ENCODE measurements at regions not wholly inside any gene's neighbourhood (a gene's known extent, or its start where the extent isn't known, plus 50 kb on each side); places are given as distances from the start of the nearest gene placed in this dataset.
"Not testable (repeated sequence)": the region's sequence is repeated elsewhere in the genome, so short reads cannot be mapped to it uniquely, and the experiment has no call there.

- H3K4me1 ChIP-seq (ENCODE audit: control insufficient read depth in 5 of 5, insufficient read depth in 5 of 5, low read length in 5 of 5); H3K9ac ChIP-seq (ENCODE audit: insufficient read depth in 1 of 2, low read length in 2 of 2); ATAC-seq (ENCODE audit: insufficient read depth, low FRiP score); H3K27ac ChIP-seq (ENCODE audit: low read depth in 1 of 2, low read length in 1 of 2); H3K27me3 ChIP-seq (ENCODE audit: control insufficient read depth in 3 of 3, insufficient read depth in 3 of 3, low read length in 2 of 3); H3K4me3 ChIP-seq; DNase-seq; H3K9me3 ChIP-seq (ENCODE audit: control insufficient read depth in 4 of 4, insufficient read depth in 3 of 4, low read length in 3 of 4); H3K36me3 ChIP-seq (ENCODE audit: control insufficient read depth in 4 of 4, insufficient read depth in 4 of 4, low read length in 4 of 4): not testable (repeated sequence)
- WGBS, 2 donors, result 77 to 87% methylated on average over 3 of the region's 3 CpGs
These were observed 676.4 kb upstream of the ZNF337 start for GRCh38 chr20:26373066-26373465.

- Histone ChIP-seq H3K36me3 (ENCODE audit: control insufficient read depth in 4 of 4, insufficient read depth in 4 of 4, low read length in 4 of 4) (no peaks in the 10 kb centered on the region), H3K9ac (ENCODE audit: insufficient read depth in 1 of 2, low read length in 2 of 2) (no peak overlapping the region), H3K4me3 (no peak overlapping the region), H3K27me3 (ENCODE audit: control insufficient read depth in 3 of 3, insufficient read depth in 3 of 3, low read length in 2 of 3) (no peaks in the 10 kb centered on the region), H3K27ac (ENCODE audit: low read depth in 1 of 2, low read length in 1 of 2) (no peak overlapping the region), H3K9me3 (ENCODE audit: control insufficient read depth in 4 of 4, insufficient read depth in 3 of 4, low read length in 3 of 4) (peaks cover 0 to 6% (median 0%) of the 10 kb centered on the region in 4 donors), H3K4me1 (ENCODE audit: control insufficient read depth in 5 of 5, insufficient read depth in 5 of 5, low read length in 5 of 5) (no peaks in the 10 kb centered on the region)
- no peak for DNase-seq
- TF ChIP-seq CTCF (IDR thresholded peaks at IDR 0.05; ENCODE audit: control extremely low read depth, extremely low read depth), result no peak
- ATAC-seq (ENCODE audit: insufficient read depth, low FRiP score), result no peak
- WGBS, 2 donors, result 67 to 69% methylated on average over 2 of the region's 2 CpGs
These were observed 657.9 kb upstream of the ZNF337 start for GRCh38 chr20:26354511-26354910.

- Histone ChIP-seq H3K27ac (ENCODE audit: low read depth in 1 of 2, low read length in 1 of 2) (no peak overlapping the region), H3K4me1 (ENCODE audit: control insufficient read depth in 5 of 5, insufficient read depth in 5 of 5, low read length in 5 of 5) (no peaks in the 10 kb centered on the region)
- WGBS, 2 donors, result 93 to 95% methylated on average over 4 of the region's 4 CpGs
These were observed 650.7 kb upstream of the ZNF337 start for GRCh38 chr20:26347396-26347795.

GRCh38 chr20:26340460-26341065 lies 643.9 kb upstream of the ZNF337 start:
- WGBS, 2 donors, result 91 to 93% methylated on average over 6 of the region's 6 CpGs
- not testable (repeated sequence) for H3K9ac ChIP-seq (ENCODE audit: insufficient read depth in 1 of 2, low read length in 2 of 2); H3K36me3 ChIP-seq (ENCODE audit: control insufficient read depth in 4 of 4, insufficient read depth in 4 of 4, low read length in 4 of 4); H3K4me1 ChIP-seq (ENCODE audit: control insufficient read depth in 5 of 5, insufficient read depth in 5 of 5, low read length in 5 of 5); H3K27me3 ChIP-seq (ENCODE audit: control insufficient read depth in 3 of 3, insufficient read depth in 3 of 3, low read length in 2 of 3); H3K9me3 ChIP-seq (ENCODE audit: control insufficient read depth in 4 of 4, insufficient read depth in 3 of 4, low read length in 3 of 4); DNase-seq; H3K4me3 ChIP-seq; H3K27ac ChIP-seq (ENCODE audit: low read depth in 1 of 2, low read length in 1 of 2); ATAC-seq (ENCODE audit: insufficient read depth, low FRiP score)

More at GRCh38 chr20:26347396-26347795, 650.7 kb upstream of the ZNF337 start:
- no peaks in the 10 kb centered on the region for H3K9me3 ChIP-seq (ENCODE audit: control insufficient read depth in 4 of 4, insufficient read depth in 3 of 4, low read length in 3 of 4)
- no peak for TF ChIP-seq CTCF (IDR thresholded peaks at IDR 0.05; ENCODE audit: control extremely low read depth, extremely low read depth)
- no peak for ATAC-seq (ENCODE audit: insufficient read depth, low FRiP score)
- H3K36me3 ChIP-seq (ENCODE audit: control insufficient read depth in 4 of 4, insufficient read depth in 4 of 4, low read length in 4 of 4), result no peaks in the 10 kb centered on the region
- no peak overlapping the region for H3K9ac ChIP-seq (ENCODE audit: insufficient read depth in 1 of 2, low read length in 2 of 2)
- no peak for DNase-seq
- no peak overlapping the region for H3K4me3 ChIP-seq
- no peaks in the 10 kb centered on the region for H3K27me3 ChIP-seq (ENCODE audit: control insufficient read depth in 3 of 3, insufficient read depth in 3 of 3, low read length in 2 of 3)
